H1 (cell line): ENCODE measurements at regions not wholly inside any gene's neighbourhood (a gene's known extent, or its start where the extent isn't known, plus 50 kb on each side); places are given as distances from the start of the nearest gene placed in this dataset.

Experiments used
- ASH2L ChIP-seq: fragments of 200-600, 300-600 bp; sonication (generic); IDR thresholded peaks from one replicate; pipeline ENCODE4 v1.7.1; 2017; ENCODE audit warnings: low read length
- EGR1 ChIP-seq: IDR thresholded peaks from 2 replicates; pipeline ENCODE4 v1.6.1; 2011; ENCODE audit warnings: low read depth, low read length, borderline replicate concordance
- EP300 ChIP-seq, 2 experiments: IDR thresholded peaks; 1 replicate in 1 of 2; 2 replicates in 1 of 2; pipeline ENCODE4 v1.6.1; 2011 to 2012; ENCODE audit warnings: low read depth in 2 of 2, low read length in 2 of 2, mild to moderate bottlenecking in 2 of 2, borderline replicate concordance in 1 of 2, inconsistent platforms in 1 of 2, moderate library complexity in 1 of 2
- POLR2AphosphoS5 ChIP-seq: IDR thresholded peaks from 2 replicates; pipeline ENCODE4 v1.6.1; 2011; ENCODE audit warnings: low read depth, low read length
- TEAD4 ChIP-seq: IDR thresholded peaks from 2 replicates; pipeline ENCODE4 v1.6.1; 2012; ENCODE audit warnings: low read depth, low read length, inconsistent platforms, mixed read lengths
- TF ChIP-seq, protein P1 (sequence below): IDR thresholded peaks from 2 replicates; pipeline ENCODE4 v1.6.1; 2012; ENCODE audit warnings: low read length, inconsistent platforms
- TF ChIP-seq, protein P2 (sequence below), 3 experiments: IDR thresholded peaks; 1 replicate in 2 of 3; 2 replicates in 1 of 3; pipeline versions ENCODE4 v1.5.1 to v1.6.1; 2011; ENCODE audit warnings: low read length in 3 of 3, mild to moderate bottlenecking in 3 of 3, inconsistent platforms in 2 of 3, low read depth in 1 of 3, moderate library complexity in 1 of 3; ENCODE audit not compliant: insufficient read depth in 1 of 3; ENCODE audit errors: control extremely low read depth in 1 of 3
- TF ChIP-seq, protein P3 (sequence below): IDR thresholded peaks from 2 replicates; pipeline ENCODE4 v1.6.1; 2012; ENCODE audit warnings: inconsistent platforms

DNA sequence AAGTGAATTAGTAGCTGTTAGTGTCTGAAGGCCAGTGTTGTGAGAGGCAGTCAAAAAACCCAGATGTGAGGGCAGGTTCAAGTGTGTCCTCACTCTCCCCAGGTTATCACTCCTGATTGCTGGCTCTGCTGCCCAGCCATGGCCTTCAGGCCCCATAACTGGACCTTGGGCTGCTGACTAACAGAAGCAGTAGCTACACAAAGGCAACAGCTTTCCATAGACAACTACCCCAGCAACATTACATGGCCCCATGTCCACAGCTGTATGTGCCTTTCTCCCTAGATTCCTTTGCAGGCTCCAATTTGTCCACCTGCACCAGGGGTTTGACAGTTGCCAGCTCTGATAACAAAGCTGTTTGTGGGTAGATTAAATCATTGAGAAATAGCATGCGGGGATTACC lies 297.8 kb downstream of the ARL4A start:
- TF ChIP-seq, protein P1, sequence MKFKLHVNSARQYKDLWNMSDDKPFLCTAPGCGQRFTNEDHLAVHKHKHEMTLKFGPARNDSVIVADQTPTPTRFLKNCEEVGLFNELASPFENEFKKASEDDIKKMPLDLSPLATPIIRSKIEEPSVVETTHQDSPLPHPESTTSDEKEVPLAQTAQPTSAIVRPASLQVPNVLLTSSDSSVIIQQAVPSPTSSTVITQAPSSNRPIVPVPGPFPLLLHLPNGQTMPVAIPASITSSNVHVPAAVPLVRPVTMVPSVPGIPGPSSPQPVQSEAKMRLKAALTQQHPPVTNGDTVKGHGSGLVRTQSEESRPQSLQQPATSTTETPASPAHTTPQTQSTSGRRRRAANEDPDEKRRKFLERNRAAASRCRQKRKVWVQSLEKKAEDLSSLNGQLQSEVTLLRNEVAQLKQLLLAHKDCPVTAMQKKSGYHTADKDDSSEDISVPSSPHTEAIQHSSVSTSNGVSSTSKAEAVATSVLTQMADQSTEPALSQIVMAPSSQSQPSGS: no peak
- TF ChIP-seq TEAD4 (no peak), ASH2L (no peak), POLR2AphosphoS5 (no peak), EP300 (IDR thresholded peaks at IDR 0.05; ENCODE audit: borderline replicate concordance in 1 of 2, low read depth in 2 of 2, low read length in 2 of 2) (no peak), EGR1 (no peak)
- TF ChIP-seq, protein P2, sequence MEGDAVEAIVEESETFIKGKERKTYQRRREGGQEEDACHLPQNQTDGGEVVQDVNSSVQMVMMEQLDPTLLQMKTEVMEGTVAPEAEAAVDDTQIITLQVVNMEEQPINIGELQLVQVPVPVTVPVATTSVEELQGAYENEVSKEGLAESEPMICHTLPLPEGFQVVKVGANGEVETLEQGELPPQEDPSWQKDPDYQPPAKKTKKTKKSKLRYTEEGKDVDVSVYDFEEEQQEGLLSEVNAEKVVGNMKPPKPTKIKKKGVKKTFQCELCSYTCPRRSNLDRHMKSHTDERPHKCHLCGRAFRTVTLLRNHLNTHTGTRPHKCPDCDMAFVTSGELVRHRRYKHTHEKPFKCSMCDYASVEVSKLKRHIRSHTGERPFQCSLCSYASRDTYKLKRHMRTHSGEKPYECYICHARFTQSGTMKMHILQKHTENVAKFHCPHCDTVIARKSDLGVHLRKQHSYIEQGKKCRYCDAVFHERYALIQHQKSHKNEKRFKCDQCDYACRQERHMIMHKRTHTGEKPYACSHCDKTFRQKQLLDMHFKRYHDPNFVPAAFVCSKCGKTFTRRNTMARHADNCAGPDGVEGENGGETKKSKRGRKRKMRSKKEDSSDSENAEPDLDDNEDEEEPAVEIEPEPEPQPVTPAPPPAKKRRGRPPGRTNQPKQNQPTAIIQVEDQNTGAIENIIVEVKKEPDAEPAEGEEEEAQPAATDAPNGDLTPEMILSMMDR (IDR thresholded peaks at IDR 0.05; ENCODE audit: control extremely low read depth in 1 of 3, insufficient read depth in 1 of 3, low read depth in 1 of 3, low read length in 3 of 3): no peak
- TF ChIP-seq, protein P3, sequence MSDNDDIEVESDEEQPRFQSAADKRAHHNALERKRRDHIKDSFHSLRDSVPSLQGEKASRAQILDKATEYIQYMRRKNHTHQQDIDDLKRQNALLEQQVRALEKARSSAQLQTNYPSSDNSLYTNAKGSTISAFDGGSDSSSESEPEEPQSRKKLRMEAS: no peak
